ENCODE measurements at regions not wholly inside any gene's neighbourhood (a gene's known extent, or its start where the extent isn't known, plus 50 kb on each side); places are given as distances from the start of the nearest gene placed in this dataset.

DNA sequence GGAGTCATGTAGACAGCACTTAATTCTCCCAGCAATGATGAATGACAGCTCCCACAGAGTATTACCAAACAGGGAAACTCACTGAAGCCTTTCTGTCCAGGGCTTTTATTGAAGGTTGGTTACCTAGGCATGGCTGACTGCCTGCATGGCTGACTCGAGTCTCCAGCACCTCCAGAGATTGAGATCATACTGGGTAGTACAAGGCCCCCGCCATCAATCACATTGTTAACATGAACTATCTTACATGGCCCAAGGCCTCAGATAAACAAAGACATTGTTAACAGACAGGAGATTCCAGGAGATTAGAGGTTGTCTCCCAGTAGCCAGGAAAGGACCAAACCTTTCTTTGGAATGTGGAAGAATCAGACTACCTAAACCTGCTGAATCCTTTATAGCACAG is 128.3 kb upstream of the LSM14A start:
- Histone ChIP-seq H3K79me2 (replicated peaks; ENCODE audit: insufficient read depth) (no peaks in the 10 kb centered on the region), H3K36me3 (ENCODE audit: insufficient read depth) (no peaks in the 10 kb centered on the region), H3F3A (replicated peaks; ENCODE audit: low read depth) (no peaks in the 10 kb centered on the region), H3K4me2 (no peak overlapping the region), H3K4me3 (no peak overlapping the region), H3K27me3 (ENCODE audit: insufficient read depth) (no peaks in the 10 kb centered on the region), H2AFZ (no peak overlapping the region), H3K27ac (ENCODE audit: low read depth) (no peak overlapping the region), H4K20me1 (replicated peaks; ENCODE audit: insufficient read depth) (no peaks in the 10 kb centered on the region), H3K4me1 (ENCODE audit: insufficient read depth) (no peaks in the 10 kb centered on the region), H3K9me2 (ENCODE audit: insufficient read depth) (0 out of 2 replicates have a peak, but pooled peaks cover 2% of the 10 kb centered on the region)
- Mint-ChIP-seq H3K4me1 (no peaks in the 10 kb centered on the region), H3K36me3 (ENCODE audit: low read depth) (no peaks in the 10 kb centered on the region), H3K27ac (no peak overlapping the region), H3K27me3 (ENCODE audit: insufficient read depth, low read depth, poor library complexity) (peaks cover 4% of the 10 kb centered on the region), H3K4me3 (no peak overlapping the region), H3K9me3 (peaks cover 4% of the 10 kb centered on the region; the same call in 1 of the 3 replicates)
- TF ChIP-seq, protein P1, sequence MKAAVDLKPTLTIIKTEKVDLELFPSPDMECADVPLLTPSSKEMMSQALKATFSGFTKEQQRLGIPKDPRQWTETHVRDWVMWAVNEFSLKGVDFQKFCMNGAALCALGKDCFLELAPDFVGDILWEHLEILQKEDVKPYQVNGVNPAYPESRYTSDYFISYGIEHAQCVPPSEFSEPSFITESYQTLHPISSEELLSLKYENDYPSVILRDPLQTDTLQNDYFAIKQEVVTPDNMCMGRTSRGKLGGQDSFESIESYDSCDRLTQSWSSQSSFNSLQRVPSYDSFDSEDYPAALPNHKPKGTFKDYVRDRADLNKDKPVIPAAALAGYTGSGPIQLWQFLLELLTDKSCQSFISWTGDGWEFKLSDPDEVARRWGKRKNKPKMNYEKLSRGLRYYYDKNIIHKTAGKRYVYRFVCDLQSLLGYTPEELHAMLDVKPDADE (IDR thresholded peaks at IDR 0.05) = no peak
- no peak for TF ChIP-seq EZH2phosphoT487 (IDR thresholded peaks at IDR 0.05; ENCODE audit: unreplicated experiment)
- TF ChIP-seq ZNF114 (CRISPR knock-in tag; IDR thresholded peaks at IDR 0.05) = no peak
- ATAC-seq (no peak), DNase-seq (ENCODE audit: low spot score) (no peak)

DNA sequence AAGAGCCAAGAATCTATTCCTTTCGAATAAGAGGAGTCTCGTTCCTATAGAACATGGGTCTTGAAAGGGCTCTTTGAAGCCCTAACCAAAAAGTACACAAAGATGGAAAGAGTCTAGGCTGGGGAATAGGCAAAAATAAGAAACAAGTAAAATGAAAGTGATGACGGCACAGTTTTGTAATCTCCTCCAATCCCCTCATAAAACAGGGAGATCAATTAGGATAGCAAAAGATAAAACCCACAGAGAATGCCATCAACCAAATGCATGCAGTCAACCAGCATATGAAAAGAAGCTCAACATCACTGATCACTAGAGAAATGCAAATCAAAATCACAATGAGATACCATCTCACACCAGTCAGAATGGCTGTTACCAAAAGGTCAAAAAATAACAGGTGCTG is 122.4 kb upstream of the LSM14A start:
- DNase-seq (ENCODE audit: low spot score) = no peak
- H3K9me3 Mint-ChIP-seq = no peaks in the 10 kb centered on the region
- Histone ChIP-seq H3K9me2 (ENCODE audit: insufficient read depth) (0 out of 2 replicates have a peak, but pooled peaks cover 2% of the 10 kb centered on the region), H3K4me3 (no peak overlapping the region), H4K20me1 (replicated peaks; ENCODE audit: insufficient read depth) (no peaks in the 10 kb centered on the region), H3K27me3 (ENCODE audit: insufficient read depth) (no peaks in the 10 kb centered on the region), H3K27ac (ENCODE audit: low read depth) (no peak overlapping the region), H3K36me3 (ENCODE audit: insufficient read depth) (no peaks in the 10 kb centered on the region), H3K4me2 (no peak overlapping the region), H2AFZ (no peak overlapping the region), H3F3A (replicated peaks; ENCODE audit: low read depth) (no peaks in the 10 kb centered on the region), H3K4me1 (ENCODE audit: insufficient read depth) (no peaks in the 10 kb centered on the region; the same call in 1 of the 2 replicates), H3K79me2 (replicated peaks; ENCODE audit: insufficient read depth) (no peaks in the 10 kb centered on the region)
- H3K4me1 Mint-ChIP-seq = no peaks in the 10 kb centered on the region; the same call in 2 of the 3 replicates
- H3K36me3 Mint-ChIP-seq (ENCODE audit: low read depth) = no peaks in the 10 kb centered on the region
- H3K27ac Mint-ChIP-seq = no peak overlapping the region
- H3K27me3 Mint-ChIP-seq (ENCODE audit: insufficient read depth, low read depth, poor library complexity) = peaks cover 5% of the 10 kb centered on the region
- ATAC-seq = no peak
- no peak overlapping the region for H3K4me3 Mint-ChIP-seq
- TF ChIP-seq, protein P2, sequence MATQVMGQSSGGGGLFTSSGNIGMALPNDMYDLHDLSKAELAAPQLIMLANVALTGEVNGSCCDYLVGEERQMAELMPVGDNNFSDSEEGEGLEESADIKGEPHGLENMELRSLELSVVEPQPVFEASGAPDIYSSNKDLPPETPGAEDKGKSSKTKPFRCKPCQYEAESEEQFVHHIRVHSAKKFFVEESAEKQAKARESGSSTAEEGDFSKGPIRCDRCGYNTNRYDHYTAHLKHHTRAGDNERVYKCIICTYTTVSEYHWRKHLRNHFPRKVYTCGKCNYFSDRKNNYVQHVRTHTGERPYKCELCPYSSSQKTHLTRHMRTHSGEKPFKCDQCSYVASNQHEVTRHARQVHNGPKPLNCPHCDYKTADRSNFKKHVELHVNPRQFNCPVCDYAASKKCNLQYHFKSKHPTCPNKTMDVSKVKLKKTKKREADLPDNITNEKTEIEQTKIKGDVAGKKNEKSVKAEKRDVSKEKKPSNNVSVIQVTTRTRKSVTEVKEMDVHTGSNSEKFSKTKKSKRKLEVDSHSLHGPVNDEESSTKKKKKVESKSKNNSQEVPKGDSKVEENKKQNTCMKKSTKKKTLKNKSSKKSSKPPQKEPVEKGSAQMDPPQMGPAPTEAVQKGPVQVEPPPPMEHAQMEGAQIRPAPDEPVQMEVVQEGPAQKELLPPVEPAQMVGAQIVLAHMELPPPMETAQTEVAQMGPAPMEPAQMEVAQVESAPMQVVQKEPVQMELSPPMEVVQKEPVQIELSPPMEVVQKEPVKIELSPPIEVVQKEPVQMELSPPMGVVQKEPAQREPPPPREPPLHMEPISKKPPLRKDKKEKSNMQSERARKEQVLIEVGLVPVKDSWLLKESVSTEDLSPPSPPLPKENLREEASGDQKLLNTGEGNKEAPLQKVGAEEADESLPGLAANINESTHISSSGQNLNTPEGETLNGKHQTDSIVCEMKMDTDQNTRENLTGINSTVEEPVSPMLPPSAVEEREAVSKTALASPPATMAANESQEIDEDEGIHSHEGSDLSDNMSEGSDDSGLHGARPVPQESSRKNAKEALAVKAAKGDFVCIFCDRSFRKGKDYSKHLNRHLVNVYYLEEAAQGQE (IDR thresholded peaks at IDR 0.05; ENCODE audit: unreplicated experiment) = no peak
- TF ChIP-seq ZNF114 (CRISPR knock-in tag; IDR thresholded peaks at IDR 0.05) (no peak), JUNB (IDR thresholded peaks at IDR 0.05; ENCODE audit: unreplicated experiment) (no peak), STAT1 (IDR thresholded peaks at IDR 0.05; ENCODE audit: unreplicated experiment) (no peak), EZH2 (IDR thresholded peaks at IDR 0.05; ENCODE audit: low read depth, unreplicated experiment) (no peak), POLR2AphosphoS5 (IDR thresholded peaks at IDR 0.05; ENCODE audit: low read depth) (no peak)
- TF ChIP-seq, protein P1 (IDR thresholded peaks at IDR 0.05) = no peak
- TF ChIP-seq, protein P3, sequence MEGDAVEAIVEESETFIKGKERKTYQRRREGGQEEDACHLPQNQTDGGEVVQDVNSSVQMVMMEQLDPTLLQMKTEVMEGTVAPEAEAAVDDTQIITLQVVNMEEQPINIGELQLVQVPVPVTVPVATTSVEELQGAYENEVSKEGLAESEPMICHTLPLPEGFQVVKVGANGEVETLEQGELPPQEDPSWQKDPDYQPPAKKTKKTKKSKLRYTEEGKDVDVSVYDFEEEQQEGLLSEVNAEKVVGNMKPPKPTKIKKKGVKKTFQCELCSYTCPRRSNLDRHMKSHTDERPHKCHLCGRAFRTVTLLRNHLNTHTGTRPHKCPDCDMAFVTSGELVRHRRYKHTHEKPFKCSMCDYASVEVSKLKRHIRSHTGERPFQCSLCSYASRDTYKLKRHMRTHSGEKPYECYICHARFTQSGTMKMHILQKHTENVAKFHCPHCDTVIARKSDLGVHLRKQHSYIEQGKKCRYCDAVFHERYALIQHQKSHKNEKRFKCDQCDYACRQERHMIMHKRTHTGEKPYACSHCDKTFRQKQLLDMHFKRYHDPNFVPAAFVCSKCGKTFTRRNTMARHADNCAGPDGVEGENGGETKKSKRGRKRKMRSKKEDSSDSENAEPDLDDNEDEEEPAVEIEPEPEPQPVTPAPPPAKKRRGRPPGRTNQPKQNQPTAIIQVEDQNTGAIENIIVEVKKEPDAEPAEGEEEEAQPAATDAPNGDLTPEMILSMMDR (conservative IDR thresholded peaks at IDR 0.05; ENCODE audit: low read depth in 2 of 2) = no peak

Measured in GM23338 (cell line).